ENCODE measurements at regions not wholly inside any gene's neighbourhood (a gene's known extent, or its start where the extent isn't known, plus 50 kb on each side); places are given as distances from the start of the nearest gene placed in this dataset.

GRCh38 chr6:66289889-66290288 is 582.9 kb upstream of the EYS start:
- ChIA-PET POLR2A (ENCODE audit: low non-redundant PET) (no interaction called here), CTCF (no interaction called here)
- Histone ChIP-seq H3K9me3 (ENCODE audit: low read depth, low read length, poor library complexity, severe bottlenecking) (no peaks in the 10 kb centered on the region), H3K36me3 (ENCODE audit: insufficient read depth, low read length, poor library complexity, severe bottlenecking) (no peaks in the 10 kb centered on the region), H3K4me1 (ENCODE audit: insufficient read depth, low read length, poor library complexity, severe bottlenecking) (peaks cover 19% of the 10 kb centered on the region), H3K4me3 (ENCODE audit: low read depth, low read length, poor library complexity, severe bottlenecking) (no peak overlapping the region), H3K27ac (ENCODE audit: low read depth, low read length, poor library complexity, severe bottlenecking) (no peak overlapping the region), H3K27me3 (replicated peaks; ENCODE audit: insufficient read depth, low read depth, low read length, poor library complexity) (no peaks in the 10 kb centered on the region)
- intact Hi-C loops (cut with micrococcal nuclease; ENCODE audit: unreplicated experiment): no loop called here
- no TSS peak for BruUV-seq (replicated peaks)
- DNase-seq (ENCODE audit: low spot score): no peak
- TF ChIP-seq, protein P1, sequence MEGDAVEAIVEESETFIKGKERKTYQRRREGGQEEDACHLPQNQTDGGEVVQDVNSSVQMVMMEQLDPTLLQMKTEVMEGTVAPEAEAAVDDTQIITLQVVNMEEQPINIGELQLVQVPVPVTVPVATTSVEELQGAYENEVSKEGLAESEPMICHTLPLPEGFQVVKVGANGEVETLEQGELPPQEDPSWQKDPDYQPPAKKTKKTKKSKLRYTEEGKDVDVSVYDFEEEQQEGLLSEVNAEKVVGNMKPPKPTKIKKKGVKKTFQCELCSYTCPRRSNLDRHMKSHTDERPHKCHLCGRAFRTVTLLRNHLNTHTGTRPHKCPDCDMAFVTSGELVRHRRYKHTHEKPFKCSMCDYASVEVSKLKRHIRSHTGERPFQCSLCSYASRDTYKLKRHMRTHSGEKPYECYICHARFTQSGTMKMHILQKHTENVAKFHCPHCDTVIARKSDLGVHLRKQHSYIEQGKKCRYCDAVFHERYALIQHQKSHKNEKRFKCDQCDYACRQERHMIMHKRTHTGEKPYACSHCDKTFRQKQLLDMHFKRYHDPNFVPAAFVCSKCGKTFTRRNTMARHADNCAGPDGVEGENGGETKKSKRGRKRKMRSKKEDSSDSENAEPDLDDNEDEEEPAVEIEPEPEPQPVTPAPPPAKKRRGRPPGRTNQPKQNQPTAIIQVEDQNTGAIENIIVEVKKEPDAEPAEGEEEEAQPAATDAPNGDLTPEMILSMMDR (conservative IDR thresholded peaks at IDR 0.05; ENCODE audit: low read depth, low read length): no peak
- no peak for TF ChIP-seq EZH2 (IDR thresholded peaks at IDR 0.05; ENCODE audit: borderline replicate concordance, low read depth, low read length, poor library complexity, severe bottlenecking)

DNA sequence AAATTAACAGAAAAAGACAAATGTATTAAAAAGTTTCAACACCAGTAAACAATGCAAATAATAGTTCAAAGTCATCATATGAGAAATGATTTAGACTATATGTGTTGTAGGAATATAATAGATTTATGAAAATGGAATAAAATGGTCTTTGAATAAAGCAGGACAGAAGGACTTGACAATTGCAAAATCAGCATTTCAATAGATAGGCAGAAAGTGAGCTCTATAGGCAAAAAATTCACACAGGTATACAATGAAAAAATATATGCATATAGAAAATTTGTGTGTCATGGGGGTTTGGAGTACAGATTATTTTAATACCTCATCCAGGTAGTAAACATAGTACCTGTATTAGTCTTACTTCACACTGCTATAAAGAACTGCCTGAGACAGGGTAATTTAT is 571.1 kb upstream of the EYS start:
- no peak overlapping the region for H3K27ac ChIP-seq (ENCODE audit: low read depth, low read length, poor library complexity, severe bottlenecking)
- intact Hi-C loops (cut with micrococcal nuclease; ENCODE audit: unreplicated experiment): no loop called here
- no peaks in the 10 kb centered on the region for H3K36me3 ChIP-seq (ENCODE audit: insufficient read depth, low read length, poor library complexity, severe bottlenecking)
- no TSS peak for BruUV-seq (replicated peaks)
- H3K4me3 ChIP-seq (ENCODE audit: low read depth, low read length, poor library complexity, severe bottlenecking): no peak overlapping the region
- H3K27me3 ChIP-seq (replicated peaks; ENCODE audit: insufficient read depth, low read depth, low read length, poor library complexity): no peaks in the 10 kb centered on the region
- H3K4me1 ChIP-seq (ENCODE audit: insufficient read depth, low read length, poor library complexity, severe bottlenecking): no peaks in the 10 kb centered on the region
- no peak for DNase-seq (ENCODE audit: low spot score)
- H3K9me3 ChIP-seq (ENCODE audit: low read depth, low read length, poor library complexity, severe bottlenecking): no peaks in the 10 kb centered on the region
- no peak for TF ChIP-seq EZH2 (IDR thresholded peaks at IDR 0.05; ENCODE audit: borderline replicate concordance, low read depth, low read length, poor library complexity, severe bottlenecking)
- TF ChIP-seq, protein P1 (conservative IDR thresholded peaks at IDR 0.05; ENCODE audit: low read depth, low read length): no peak
- ChIA-PET POLR2A (ENCODE audit: low non-redundant PET) (no interaction called here), CTCF (no interaction called here)

- TF ChIP-seq EZH2 (IDR thresholded peaks at IDR 0.05; ENCODE audit: borderline replicate concordance, low read depth, low read length, poor library complexity, severe bottlenecking): no peak
- TF ChIP-seq, protein P1 (conservative IDR thresholded peaks at IDR 0.05; ENCODE audit: low read depth, low read length): no peak
- no peaks in the 10 kb centered on the region for H3K36me3 ChIP-seq (ENCODE audit: insufficient read depth, low read length, poor library complexity, severe bottlenecking)
- ChIA-PET POLR2A (ENCODE audit: low non-redundant PET) (no interaction called here), CTCF (no interaction called here)
- H3K9me3 ChIP-seq (ENCODE audit: low read depth, low read length, poor library complexity, severe bottlenecking): no peaks in the 10 kb centered on the region
- no peak overlapping the region for H3K4me3 ChIP-seq (ENCODE audit: low read depth, low read length, poor library complexity, severe bottlenecking)
- intact Hi-C loops (cut with micrococcal nuclease; ENCODE audit: unreplicated experiment): no loop called here
- H3K27me3 ChIP-seq (replicated peaks; ENCODE audit: insufficient read depth, low read depth, low read length, poor library complexity): no peaks in the 10 kb centered on the region
- no peak overlapping the region for H3K27ac ChIP-seq (ENCODE audit: low read depth, low read length, poor library complexity, severe bottlenecking)
- no TSS peak for BruUV-seq (replicated peaks)
- no peaks in the 10 kb centered on the region for H3K4me1 ChIP-seq (ENCODE audit: insufficient read depth, low read length, poor library complexity, severe bottlenecking)
- no peak for DNase-seq (ENCODE audit: low spot score)
These were observed 570.4 kb upstream of the EYS start for GRCh38 chr6:66277400-66277799.

Measured in A673 (cell line).